ENCODE measurements at regions not wholly inside any gene's neighbourhood (a gene's known extent, or its start where the extent isn't known, plus 50 kb on each side); places are given as distances from the start of the nearest gene placed in this dataset.
A peak's percentile ranks its signal among the peaks of the same experiment; 100 is the strongest.

DNA sequence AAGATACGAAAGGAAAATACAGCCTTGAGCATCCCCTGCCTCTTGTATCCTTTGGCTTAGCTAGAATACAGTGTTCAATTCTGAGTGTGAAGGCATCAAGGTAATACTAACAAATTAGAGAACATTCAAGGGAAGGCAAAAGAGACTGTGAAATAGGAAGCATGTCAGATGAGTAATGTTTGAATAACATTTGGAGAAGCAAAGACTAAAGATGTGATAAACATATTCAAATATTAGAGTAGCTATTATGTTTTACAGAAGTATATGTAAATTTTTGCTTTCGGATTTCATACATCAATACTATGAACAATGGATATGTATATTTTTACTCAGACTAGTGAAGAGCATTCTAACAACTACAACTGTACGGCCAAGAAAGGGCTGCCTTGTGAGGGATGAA, 161.7 kb upstream of the FN1 start (continued):
- TF ChIP-seq, protein P1, sequence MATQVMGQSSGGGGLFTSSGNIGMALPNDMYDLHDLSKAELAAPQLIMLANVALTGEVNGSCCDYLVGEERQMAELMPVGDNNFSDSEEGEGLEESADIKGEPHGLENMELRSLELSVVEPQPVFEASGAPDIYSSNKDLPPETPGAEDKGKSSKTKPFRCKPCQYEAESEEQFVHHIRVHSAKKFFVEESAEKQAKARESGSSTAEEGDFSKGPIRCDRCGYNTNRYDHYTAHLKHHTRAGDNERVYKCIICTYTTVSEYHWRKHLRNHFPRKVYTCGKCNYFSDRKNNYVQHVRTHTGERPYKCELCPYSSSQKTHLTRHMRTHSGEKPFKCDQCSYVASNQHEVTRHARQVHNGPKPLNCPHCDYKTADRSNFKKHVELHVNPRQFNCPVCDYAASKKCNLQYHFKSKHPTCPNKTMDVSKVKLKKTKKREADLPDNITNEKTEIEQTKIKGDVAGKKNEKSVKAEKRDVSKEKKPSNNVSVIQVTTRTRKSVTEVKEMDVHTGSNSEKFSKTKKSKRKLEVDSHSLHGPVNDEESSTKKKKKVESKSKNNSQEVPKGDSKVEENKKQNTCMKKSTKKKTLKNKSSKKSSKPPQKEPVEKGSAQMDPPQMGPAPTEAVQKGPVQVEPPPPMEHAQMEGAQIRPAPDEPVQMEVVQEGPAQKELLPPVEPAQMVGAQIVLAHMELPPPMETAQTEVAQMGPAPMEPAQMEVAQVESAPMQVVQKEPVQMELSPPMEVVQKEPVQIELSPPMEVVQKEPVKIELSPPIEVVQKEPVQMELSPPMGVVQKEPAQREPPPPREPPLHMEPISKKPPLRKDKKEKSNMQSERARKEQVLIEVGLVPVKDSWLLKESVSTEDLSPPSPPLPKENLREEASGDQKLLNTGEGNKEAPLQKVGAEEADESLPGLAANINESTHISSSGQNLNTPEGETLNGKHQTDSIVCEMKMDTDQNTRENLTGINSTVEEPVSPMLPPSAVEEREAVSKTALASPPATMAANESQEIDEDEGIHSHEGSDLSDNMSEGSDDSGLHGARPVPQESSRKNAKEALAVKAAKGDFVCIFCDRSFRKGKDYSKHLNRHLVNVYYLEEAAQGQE (IDR thresholded peaks at IDR 0.05; ENCODE audit: low read depth, low read length): no peak
- TF ChIP-seq FOXM1 (IDR thresholded peaks at IDR 0.05; ENCODE audit: low read depth): no peak
- no peak for TF ChIP-seq MXI1 (IDR thresholded peaks at IDR 0.05; ENCODE audit: low read depth, low read length)
- no peak for TF ChIP-seq TCF12 (IDR thresholded peaks at IDR 0.05)
- no peak for TF ChIP-seq GATA2 (CRISPR knock-in tag; IDR thresholded peaks at IDR 0.05)
- no peak for TF ChIP-seq ELF1 (IDR thresholded peaks at IDR 0.05)
- TF ChIP-seq EZH2phosphoT487 (IDR thresholded peaks at IDR 0.05; ENCODE audit: borderline replicate concordance, low read depth): no peak
- no peak for TF ChIP-seq FOSL2 (IDR thresholded peaks at IDR 0.05; ENCODE audit: borderline replicate concordance, low read depth)
- TF ChIP-seq JUND (IDR thresholded peaks at IDR 0.05): no peak
- TF ChIP-seq GABPA (IDR thresholded peaks at IDR 0.05; ENCODE audit: low read depth): no peak

DNA sequence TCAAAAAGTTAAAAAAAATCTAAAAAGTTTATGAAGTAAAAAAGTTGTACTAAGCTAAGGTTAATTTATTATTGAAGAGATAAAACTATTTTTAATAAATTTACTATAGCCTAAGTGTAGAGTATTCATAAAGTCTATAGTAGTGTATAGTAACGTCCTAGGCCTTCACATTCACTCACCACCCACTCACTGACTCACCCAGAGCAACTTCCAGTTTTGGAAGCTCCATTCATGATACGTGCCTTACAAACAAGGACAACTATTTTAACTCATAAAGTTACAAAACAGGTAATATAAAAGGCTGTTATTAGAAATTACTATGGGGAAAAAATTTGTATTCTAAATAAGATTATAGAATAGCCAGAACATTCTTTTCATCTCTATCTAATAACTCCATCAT, 158.9 kb upstream of the FN1 start:
- no peak overlapping the region for H3K27ac ChIP-seq (ENCODE audit: low read depth in 2 of 2, low read length in 1 of 2)
- ChIA-PET CTCF (no interaction called here), POLR2A (no interaction called here)

More for the DNA sequence above, 158.9 kb upstream of the FN1 start:
- H3K4me2 ChIP-seq: no peak overlapping the region
- H3K9ac ChIP-seq: no peak overlapping the region
- 49% methylated on average over 2 of the region's 2 CpGs for WGBS (ENCODE audit: low lambda C conversion rate)
- no peaks in the 10 kb centered on the region for H3K9me3 ChIP-seq
- DNase-seq: no peak
- 0 out of 2 replicates have a peak overlapping the region, but pooled peaks have one; percentile 13 for H2AFZ ChIP-seq (ENCODE audit: low read depth)
- H3K79me2 ChIP-seq (ENCODE audit: insufficient read depth): no peaks in the 10 kb centered on the region
- no peak overlapping the region for H3K4me3 ChIP-seq (ENCODE audit: low read depth in 2 of 2, low read length in 1 of 2)
- TF ChIP-seq ELF1 (IDR thresholded peaks at IDR 0.05) (no peak), SIN3A (IDR thresholded peaks at IDR 0.05; ENCODE audit: borderline replicate concordance, low read depth, low read length) (no peak), FOXM1 (IDR thresholded peaks at IDR 0.05; ENCODE audit: low read depth) (no peak), JUND (IDR thresholded peaks at IDR 0.05) (no peak), YY1 (IDR thresholded peaks at IDR 0.05; ENCODE audit: low read depth) (no peak), NFIC (IDR thresholded peaks at IDR 0.05; ENCODE audit: borderline replicate concordance) (no peak), EP300 (IDR thresholded peaks at IDR 0.05; ENCODE audit: borderline replicate concordance in 1 of 2, low read depth in 1 of 2, low read length in 1 of 2) (no peak)
- TF ChIP-seq, protein P2, sequence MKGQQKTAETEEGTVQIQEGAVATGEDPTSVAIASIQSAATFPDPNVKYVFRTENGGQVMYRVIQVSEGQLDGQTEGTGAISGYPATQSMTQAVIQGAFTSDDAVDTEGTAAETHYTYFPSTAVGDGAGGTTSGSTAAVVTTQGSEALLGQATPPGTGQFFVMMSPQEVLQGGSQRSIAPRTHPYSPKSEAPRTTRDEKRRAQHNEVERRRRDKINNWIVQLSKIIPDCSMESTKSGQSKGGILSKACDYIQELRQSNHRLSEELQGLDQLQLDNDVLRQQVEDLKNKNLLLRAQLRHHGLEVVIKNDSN (IDR thresholded peaks at IDR 0.05; ENCODE audit: borderline replicate concordance, low read depth): no peak
- TF ChIP-seq, protein P1 (IDR thresholded peaks at IDR 0.05; ENCODE audit: low read depth, low read length): no peak
- H4K20me1 ChIP-seq (ENCODE audit: insufficient read depth): no peaks in the 10 kb centered on the region
- no peaks in the 10 kb centered on the region for H3K9me2 ChIP-seq
- no peaks in the 10 kb centered on the region for H3K36me3 ChIP-seq (replicated peaks in 1 of 2; ENCODE audit: control insufficient read depth in 1 of 2, insufficient read depth in 2 of 2, low read length in 1 of 2)
- peaks cover 20% of the 10 kb centered on the region for H3F3A ChIP-seq (replicated peaks; ENCODE audit: insufficient read depth)
- H3K27me3 ChIP-seq (ENCODE audit: insufficient read depth): no peaks in the 10 kb centered on the region
- H3K4me1 ChIP-seq (ENCODE audit: control insufficient read depth in 1 of 2, insufficient read depth in 2 of 2, low read depth in 1 of 2, low read length in 1 of 2): peaks cover 0 to 28% of the 10 kb centered on the region in 2 experiments; a peak in 1 of 4 replicates

Data from SK-N-SH (cell line).